ENCODE measurements at regions not wholly inside any gene's neighbourhood (a gene's known extent, or its start where the extent isn't known, plus 50 kb on each side); places are given as distances from the start of the nearest gene placed in this dataset.

DNA sequence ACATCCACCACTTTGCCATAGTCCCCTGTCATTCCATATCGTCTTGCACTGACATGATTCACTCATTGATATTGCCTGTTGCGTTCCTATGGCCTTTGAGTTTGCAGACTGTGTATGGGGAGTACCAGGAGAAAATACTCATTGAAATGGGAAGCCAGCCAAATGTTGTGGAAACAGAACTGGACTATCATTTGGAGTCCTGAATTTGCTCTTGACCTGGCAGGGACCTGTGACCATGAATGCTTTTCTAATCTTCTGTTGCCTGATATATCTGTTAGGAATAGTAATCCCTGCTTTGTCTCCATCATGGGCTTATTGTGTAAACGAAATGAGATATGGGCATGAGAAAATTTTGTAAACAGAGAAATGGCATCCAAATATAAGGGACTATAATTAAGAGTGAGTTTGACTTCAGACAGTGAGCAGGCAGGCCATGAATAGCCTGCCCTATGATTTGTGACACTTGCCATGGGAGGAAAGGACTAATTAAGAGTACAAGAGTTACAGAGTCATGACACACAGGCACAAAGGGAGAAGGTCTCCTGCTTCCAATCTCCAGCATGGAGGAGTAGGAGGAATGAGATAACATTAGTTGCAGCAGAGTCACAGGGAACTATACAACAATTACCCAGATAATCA, 572.9 kb upstream of the SGCD start:
- Histone ChIP-seq H3F3A (ENCODE audit: insufficient read depth, low read length) (no peaks in the 10 kb centered on the region), H4K20me1 (ENCODE audit: insufficient read depth, low read length) (no peaks in the 10 kb centered on the region)
- DNase-seq, result no peak

DNA sequence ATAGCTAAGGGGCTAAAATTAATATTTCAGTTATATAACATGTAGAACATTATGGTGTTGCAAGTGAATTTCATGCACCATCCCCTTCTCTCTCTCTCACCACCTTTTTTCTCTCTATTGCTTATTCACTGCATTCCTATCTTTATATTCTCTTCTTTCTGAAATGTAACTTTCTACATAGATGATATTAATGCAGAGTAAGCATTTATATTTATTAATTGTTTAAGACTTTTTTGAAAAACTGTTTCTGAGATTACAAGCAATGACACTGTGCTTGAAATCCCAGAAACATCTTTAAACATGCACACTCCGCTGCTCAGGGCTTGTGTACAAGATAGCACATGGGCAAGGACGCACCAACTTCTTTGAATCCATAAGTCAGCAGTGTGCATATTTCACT, 567.7 kb upstream of the SGCD start:
- Histone ChIP-seq H3K27ac (ENCODE audit: low read length) (no peak overlapping the region), H4K20me1 (ENCODE audit: insufficient read depth, low read length) (no peaks in the 10 kb centered on the region), H3K36me3 (replicated peaks; ENCODE audit: insufficient read depth, low read length) (no peaks in the 10 kb centered on the region), H3K4me2 (ENCODE audit: low read depth, low read length) (no peak overlapping the region), H2AFZ (ENCODE audit: low read length) (no peak overlapping the region), H3K4me1 (ENCODE audit: low read length) (no peaks in the 10 kb centered on the region), H3F3A (ENCODE audit: insufficient read depth, low read length) (no peaks in the 10 kb centered on the region), H3K27me3 (replicated peaks; ENCODE audit: insufficient read depth, low read length) (no peaks in the 10 kb centered on the region), H3K4me3 (ENCODE audit: low read length) (no peak overlapping the region), H3K9me2 (replicated peaks; ENCODE audit: insufficient read depth, low read length) (no peaks in the 10 kb centered on the region), H3K9me3 (replicated peaks; ENCODE audit: insufficient read depth, low read length) (no peaks in the 10 kb centered on the region), H3K9ac (ENCODE audit: low read length) (no peak overlapping the region), H3K79me2 (ENCODE audit: low read length) (no peaks in the 10 kb centered on the region)
- no peak for DNase-seq
- TF ChIP-seq, protein P1, sequence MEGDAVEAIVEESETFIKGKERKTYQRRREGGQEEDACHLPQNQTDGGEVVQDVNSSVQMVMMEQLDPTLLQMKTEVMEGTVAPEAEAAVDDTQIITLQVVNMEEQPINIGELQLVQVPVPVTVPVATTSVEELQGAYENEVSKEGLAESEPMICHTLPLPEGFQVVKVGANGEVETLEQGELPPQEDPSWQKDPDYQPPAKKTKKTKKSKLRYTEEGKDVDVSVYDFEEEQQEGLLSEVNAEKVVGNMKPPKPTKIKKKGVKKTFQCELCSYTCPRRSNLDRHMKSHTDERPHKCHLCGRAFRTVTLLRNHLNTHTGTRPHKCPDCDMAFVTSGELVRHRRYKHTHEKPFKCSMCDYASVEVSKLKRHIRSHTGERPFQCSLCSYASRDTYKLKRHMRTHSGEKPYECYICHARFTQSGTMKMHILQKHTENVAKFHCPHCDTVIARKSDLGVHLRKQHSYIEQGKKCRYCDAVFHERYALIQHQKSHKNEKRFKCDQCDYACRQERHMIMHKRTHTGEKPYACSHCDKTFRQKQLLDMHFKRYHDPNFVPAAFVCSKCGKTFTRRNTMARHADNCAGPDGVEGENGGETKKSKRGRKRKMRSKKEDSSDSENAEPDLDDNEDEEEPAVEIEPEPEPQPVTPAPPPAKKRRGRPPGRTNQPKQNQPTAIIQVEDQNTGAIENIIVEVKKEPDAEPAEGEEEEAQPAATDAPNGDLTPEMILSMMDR (IDR thresholded peaks at IDR 0.05; ENCODE audit: low read length), result no peak
- TF ChIP-seq EZH2phosphoT487 (IDR thresholded peaks at IDR 0.05; ENCODE audit: low read length) (no peak), EZH2 (optimal IDR thresholded peaks at IDR 0.05; ENCODE audit: low read depth, low read length) (no peak)

More for the DNA sequence above, 572.9 kb upstream of the SGCD start:
- H3K4me1 ChIP-seq (ENCODE audit: low read length), result no peaks in the 10 kb centered on the region
- H3K9me2 ChIP-seq (replicated peaks; ENCODE audit: insufficient read depth, low read length), result no peaks in the 10 kb centered on the region
- no peak overlapping the region for H3K4me3 ChIP-seq (ENCODE audit: low read length)
- no peaks in the 10 kb centered on the region for H3K9me3 ChIP-seq (replicated peaks; ENCODE audit: insufficient read depth, low read length)
- H3K4me2 ChIP-seq (ENCODE audit: low read depth, low read length), result no peak overlapping the region
- H2AFZ ChIP-seq (ENCODE audit: low read length), result no peak overlapping the region
- no peaks in the 10 kb centered on the region for H3K27me3 ChIP-seq (replicated peaks; ENCODE audit: insufficient read depth, low read length)
- no peaks in the 10 kb centered on the region for H3K36me3 ChIP-seq (replicated peaks; ENCODE audit: insufficient read depth, low read length)
- H3K79me2 ChIP-seq (ENCODE audit: low read length), result no peaks in the 10 kb centered on the region
- no peak overlapping the region for H3K9ac ChIP-seq (ENCODE audit: low read length)
- H3K27ac ChIP-seq (ENCODE audit: low read length), result no peak overlapping the region
- TF ChIP-seq EZH2 (optimal IDR thresholded peaks at IDR 0.05; ENCODE audit: low read depth, low read length), result no peak
- TF ChIP-seq, protein P1 (IDR thresholded peaks at IDR 0.05; ENCODE audit: low read length), result no peak
- TF ChIP-seq EZH2phosphoT487 (IDR thresholded peaks at IDR 0.05; ENCODE audit: low read length), result no peak

DNA sequence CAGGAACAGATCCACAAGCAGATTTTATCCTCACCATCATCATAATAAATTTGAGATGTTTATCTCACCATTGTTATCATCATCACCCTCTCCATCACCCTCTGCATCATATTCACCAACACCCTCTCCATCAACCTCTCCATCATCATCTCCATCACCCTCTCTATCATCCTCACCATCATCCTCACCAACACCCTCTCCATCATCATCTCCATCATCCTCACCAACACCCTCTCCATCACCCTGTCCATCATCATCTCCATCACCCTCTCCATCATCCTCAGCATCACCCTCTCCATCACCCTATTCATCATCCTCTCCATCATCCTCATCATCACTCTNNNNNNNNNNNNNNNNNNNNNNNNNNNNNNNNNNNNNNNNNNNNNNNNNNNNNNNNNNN, 567.0 kb upstream of the SGCD start:
- H2AFZ ChIP-seq (ENCODE audit: low read length), result no peak overlapping the region
- no peaks in the 10 kb centered on the region for H3K79me2 ChIP-seq (ENCODE audit: low read length)
- no peaks in the 10 kb centered on the region for H3K27me3 ChIP-seq (replicated peaks; ENCODE audit: insufficient read depth, low read length)
- H3K36me3 ChIP-seq (replicated peaks; ENCODE audit: insufficient read depth, low read length), result no peaks in the 10 kb centered on the region
- no peak overlapping the region for H3K4me2 ChIP-seq (ENCODE audit: low read depth, low read length)
- TF ChIP-seq, protein P1 (IDR thresholded peaks at IDR 0.05; ENCODE audit: low read length), result no peak
- TF ChIP-seq EZH2 (optimal IDR thresholded peaks at IDR 0.05; ENCODE audit: low read depth, low read length) (no peak), EZH2phosphoT487 (IDR thresholded peaks at IDR 0.05; ENCODE audit: low read length) (no peak)
- no peak overlapping the region for H3K27ac ChIP-seq (ENCODE audit: low read length)
- no peaks in the 10 kb centered on the region for H3F3A ChIP-seq (ENCODE audit: insufficient read depth, low read length)
- no peak overlapping the region for H3K9ac ChIP-seq (ENCODE audit: low read length)
- DNase-seq, result no peak
- no peak overlapping the region for H3K4me3 ChIP-seq (ENCODE audit: low read length)
- H4K20me1 ChIP-seq (ENCODE audit: insufficient read depth, low read length), result no peaks in the 10 kb centered on the region
- no peaks in the 10 kb centered on the region for H3K4me1 ChIP-seq (ENCODE audit: low read length)
- H3K9me3 ChIP-seq (replicated peaks; ENCODE audit: insufficient read depth, low read length), result no peaks in the 10 kb centered on the region
- no peaks in the 10 kb centered on the region for H3K9me2 ChIP-seq (replicated peaks; ENCODE audit: insufficient read depth, low read length)

Measured in MM.1S (cell line).